ELR (cell line): ENCODE measurements at regions not wholly inside any gene's neighbourhood (a gene's known extent, or its start where the extent isn't known, plus 50 kb on each side); places are given as distances from the start of the nearest gene placed in this dataset.

Source experiments
- DNase-seq: peaks from one replicate; pipeline ENCODE4 v3.0.0-alpha.2; 2015; ENCODE audit warnings: low read depth

- DNase-seq, result no peak
Observed at GRCh38 chr10:52696232-52696631, 76.4 kb downstream of the MBL2 start.

GRCh38 chr10:52701647-52702046 lies 70.9 kb downstream of the MBL2 start:
- no peak for DNase-seq

- peak; percentile 13 for DNase-seq
Observed at GRCh38 chr10:52703451-52703850, 69.1 kb downstream of the MBL2 start.

- peak; percentile 19 for DNase-seq
Observed at GRCh38 chr10:52703898-52704297, 68.7 kb downstream of the MBL2 start.

- peak; percentile 1 for DNase-seq
Observed at GRCh38 chr10:52706332-52707070, 66.1 kb downstream of the MBL2 start.
